HEK293T (cell line): ENCODE measurements at regions not wholly inside any gene's neighbourhood (a gene's known extent, or its start where the extent isn't known, plus 50 kb on each side); places are given as distances from the start of the nearest gene placed in this dataset.

Source experiments
- CTCF ChIA-PET: fragments of 350-600 bp; formaldehyde crosslinking; extraction: SDS; loops from one replicate; lab custom pipeline; 2021; ENCODE audit warnings: antibody characterized with exemption, inconsistent platforms; lab: Yijun Ruan, JAX
- POLR2A ChIA-PET: fragments of 350-600 bp; formaldehyde crosslinking; extraction: SDS; loops from one replicate; lab custom pipeline; 2020; ENCODE audit warnings: antibody characterized with exemption, inconsistent platforms; lab: Yijun Ruan, JAX
- DNase-seq: peaks from one replicate; pipeline ENCODE4 v3.0.0; 2012; ENCODE audit warnings: mixed read lengths; ENCODE audit errors: extremely low spot score
- ARNT ChIP-seq: fragments of 450-650 bp; IDR thresholded peaks from 2 replicates; pipeline ENCODE4 v1.6.1; 2017; ENCODE audit warnings: mild to moderate bottlenecking
- BHLHE40 ChIP-seq: fragments of 450-650 bp; IDR thresholded peaks from 2 replicates; pipeline ENCODE4 v1.6.1; 2016; ENCODE audit warnings: mild to moderate bottlenecking, moderate library complexity, borderline replicate concordance
- CTBP1 ChIP-seq: fragments of 450-650 bp; IDR thresholded peaks from 2 replicates; pipeline ENCODE4 v1.6.1; 2016; ENCODE audit warnings: borderline replicate concordance
- ELF4 ChIP-seq: fragments of 450-650 bp; IDR thresholded peaks from 2 replicates; pipeline ENCODE4 v1.6.1; 2017; ENCODE audit warnings: antibody characterized with exemption
- FOXA1 ChIP-seq: fragments of 450-650 bp; IDR thresholded peaks from 2 replicates; pipeline ENCODE4 v1.6.1; 2016; ENCODE audit warnings: mild to moderate bottlenecking
- FOXK2 ChIP-seq: fragments of 450-650 bp; IDR thresholded peaks from 2 replicates; pipeline ENCODE4 v1.6.1; 2016; ENCODE audit warnings: mild to moderate bottlenecking
- FOXM1 ChIP-seq: fragments of 450-650 bp; IDR thresholded peaks from 2 replicates; pipeline ENCODE4 v1.6.1; 2017; ENCODE audit warnings: mild to moderate bottlenecking, borderline replicate concordance
- HDGF ChIP-seq: fragments of 450-650 bp; IDR thresholded peaks from 2 replicates; pipeline ENCODE4 v1.6.1; 2017; ENCODE audit warnings: antibody characterized with exemption, borderline replicate concordance
- L3MBTL2 ChIP-seq: fragments of 450-650 bp; conservative IDR thresholded peaks from 2 replicates; pipeline ENCODE4 v1.6.1; 2016; ENCODE audit warnings: mild to moderate bottlenecking
- LEF1 ChIP-seq: fragments of 450-650 bp; IDR thresholded peaks from 2 replicates; pipeline ENCODE4 v1.6.1; 2017; ENCODE audit warnings: mild to moderate bottlenecking, borderline replicate concordance
- NFRKB ChIP-seq: fragments of 450-650 bp; IDR thresholded peaks from 2 replicates; pipeline ENCODE4 v1.6.1; 2016; ENCODE audit warnings: mild to moderate bottlenecking, moderate library complexity
- SP1 ChIP-seq: fragments of 450-650 bp; IDR thresholded peaks from 2 replicates; pipeline ENCODE4 v1.6.1; 2017
- SUZ12 ChIP-seq: fragments of 450-650 bp; IDR thresholded peaks from 2 replicates; pipeline ENCODE4 v1.6.1; 2016; ENCODE audit warnings: mild to moderate bottlenecking
- TARDBP ChIP-seq: fragments of 450-650 bp; IDR thresholded peaks from 2 replicates; pipeline ENCODE4 v1.6.1; 2016
- ZNF384 ChIP-seq: fragments of 450-650 bp; IDR thresholded peaks from 2 replicates; pipeline ENCODE4 v1.6.1; 2016
- TF ChIP-seq, protein P1 (sequence below): fragments of 450-650 bp; IDR thresholded peaks from 2 replicates; pipeline ENCODE4 v1.6.1; 2016

DNA sequence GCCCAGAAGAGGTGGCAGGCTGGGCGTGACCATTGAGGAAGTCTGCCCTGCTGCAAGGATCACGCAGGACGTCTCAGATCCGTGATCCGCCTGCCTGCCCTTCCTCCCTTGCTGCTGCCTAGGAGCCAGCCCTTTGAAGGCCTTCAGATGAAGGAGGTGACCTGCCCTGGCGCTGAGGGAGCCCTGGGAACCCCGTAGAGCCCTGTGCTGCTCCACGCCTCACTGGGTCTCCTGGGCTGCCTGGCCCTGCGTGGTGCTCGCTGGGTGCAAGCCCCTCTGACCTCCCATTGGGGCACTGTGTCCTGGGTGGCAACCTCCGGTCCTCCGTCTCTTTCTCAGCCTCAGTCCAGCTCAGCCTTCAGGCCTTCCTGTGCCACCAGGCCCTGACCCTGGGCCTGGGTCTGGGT is 295.3 kb upstream of the IRX4 start:
- ChIA-PET CTCF (no interaction called here), POLR2A (no interaction called here)
- DNase-seq = no peak

DNA sequence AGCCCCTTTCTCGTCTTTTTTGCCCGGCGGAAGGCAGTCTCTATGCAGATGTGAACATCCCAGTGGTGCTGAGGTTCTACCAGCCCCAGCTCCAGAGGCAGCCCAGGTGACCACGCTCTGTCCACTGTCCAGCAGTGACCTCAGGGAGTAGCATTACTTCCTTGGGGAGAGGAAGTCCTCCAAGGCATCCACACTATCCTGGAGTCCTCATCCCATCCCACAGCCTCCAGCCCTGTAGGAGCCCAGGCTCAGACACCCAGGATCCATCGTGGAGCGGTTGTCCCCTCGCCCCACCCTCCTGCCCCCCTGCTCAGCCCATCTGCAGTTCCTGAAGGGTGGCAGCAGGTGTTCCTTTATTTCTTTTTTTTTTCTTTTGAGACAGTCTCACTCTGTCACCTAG is 294.5 kb upstream of the IRX4 start:
- ChIA-PET POLR2A (no interaction called here), CTCF (no interaction called here)
- TF ChIP-seq ELF4 (no peak), LEF1 (no peak), HDGF (no peak)
- no peak for DNase-seq

More for the DNA sequence above, 295.3 kb upstream of the IRX4 start:
- TF ChIP-seq LEF1 = no peak
- TF ChIP-seq SP1 = no peak
- no peak for TF ChIP-seq ELF4
- no peak for TF ChIP-seq SUZ12
- TF ChIP-seq, protein P1, sequence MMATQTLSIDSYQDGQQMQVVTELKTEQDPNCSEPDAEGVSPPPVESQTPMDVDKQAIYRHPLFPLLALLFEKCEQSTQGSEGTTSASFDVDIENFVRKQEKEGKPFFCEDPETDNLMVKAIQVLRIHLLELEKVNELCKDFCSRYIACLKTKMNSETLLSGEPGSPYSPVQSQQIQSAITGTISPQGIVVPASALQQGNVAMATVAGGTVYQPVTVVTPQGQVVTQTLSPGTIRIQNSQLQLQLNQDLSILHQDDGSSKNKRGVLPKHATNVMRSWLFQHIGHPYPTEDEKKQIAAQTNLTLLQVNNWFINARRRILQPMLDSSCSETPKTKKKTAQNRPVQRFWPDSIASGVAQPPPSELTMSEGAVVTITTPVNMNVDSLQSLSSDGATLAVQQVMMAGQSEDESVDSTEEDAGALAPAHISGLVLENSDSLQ = no peak
- TF ChIP-seq FOXA1 = no peak
- TF ChIP-seq L3MBTL2 = no peak
- no peak for TF ChIP-seq BHLHE40
- TF ChIP-seq ZNF384 = no peak
- no peak for TF ChIP-seq HDGF
- no peak for TF ChIP-seq TARDBP
- no peak for TF ChIP-seq NFRKB
- no peak for TF ChIP-seq FOXM1
- no peak for TF ChIP-seq ARNT
- no peak for TF ChIP-seq FOXK2
- TF ChIP-seq CTBP1 = no peak

DNA sequence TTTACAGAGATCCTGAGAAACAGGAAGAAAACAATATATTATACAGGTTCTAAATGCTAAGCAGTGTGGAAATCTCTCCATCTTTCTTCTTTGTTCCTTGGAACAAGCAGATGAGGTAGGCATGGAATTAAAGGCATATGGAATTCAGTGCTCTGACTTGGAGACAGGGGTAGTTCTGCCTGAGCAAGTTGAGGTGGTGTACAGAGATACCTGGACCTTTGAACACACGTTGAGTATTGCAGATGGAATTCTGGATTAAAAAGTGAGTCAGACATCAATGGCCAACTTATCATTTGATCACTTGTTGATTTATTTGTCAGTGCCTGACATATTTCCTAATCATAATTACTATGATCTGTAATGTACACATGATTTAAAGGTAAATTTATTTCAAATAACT is 293.9 kb upstream of the IRX4 start:
- ChIA-PET POLR2A (no interaction called here), CTCF (no interaction called here)
- no peak for DNase-seq
- no peak for TF ChIP-seq LEF1
- TF ChIP-seq SP1 = no peak
- TF ChIP-seq FOXA1 = no peak
- no peak for TF ChIP-seq FOXM1
- TF ChIP-seq BHLHE40 = no peak
- no peak for TF ChIP-seq ZNF384
- TF ChIP-seq SUZ12 = no peak
- TF ChIP-seq NFRKB = no peak
- TF ChIP-seq HDGF = no peak
- no peak for TF ChIP-seq ELF4
- TF ChIP-seq ARNT = no peak
- no peak for TF ChIP-seq TARDBP
- TF ChIP-seq, protein P1 = no peak
- TF ChIP-seq CTBP1 = no peak

DNA sequence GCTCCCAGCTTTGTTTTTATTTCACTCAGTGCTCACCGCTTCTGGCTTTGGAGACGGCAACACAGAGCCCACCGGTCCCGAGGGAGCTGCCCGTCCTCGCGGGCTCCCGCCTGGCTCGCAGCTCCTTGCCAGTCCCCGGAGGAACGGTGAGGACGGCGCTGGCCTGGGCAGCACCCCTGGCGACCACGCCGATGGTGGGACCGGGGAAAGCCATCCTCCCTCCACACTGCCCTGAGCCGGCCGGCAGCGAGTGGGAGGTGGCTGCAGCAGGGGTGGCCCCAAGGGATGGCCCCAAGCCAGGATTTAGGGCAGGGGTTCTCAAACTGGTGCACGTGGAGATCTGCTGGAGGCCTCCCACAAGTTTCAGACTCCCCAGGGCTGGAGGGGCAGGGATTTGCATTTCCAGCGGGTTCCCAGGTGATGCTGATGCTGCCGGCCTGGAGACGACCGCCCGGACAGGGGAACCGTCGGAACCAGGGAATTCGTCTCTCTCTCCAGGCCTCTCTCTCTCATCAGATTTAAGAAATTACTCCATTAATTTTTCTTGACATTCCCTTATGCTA is 293.2 kb upstream of the IRX4 start:
- CTCF ChIA-PET = no interaction called here
- no peak for DNase-seq
- TF ChIP-seq ZNF384 (no peak), LEF1 (no peak), FOXA1 (no peak), TARDBP (no peak), ELF4 (no peak), FOXK2 (no peak), NFRKB (no peak)
- POLR2A ChIA-PET = no interaction called here

DNA sequence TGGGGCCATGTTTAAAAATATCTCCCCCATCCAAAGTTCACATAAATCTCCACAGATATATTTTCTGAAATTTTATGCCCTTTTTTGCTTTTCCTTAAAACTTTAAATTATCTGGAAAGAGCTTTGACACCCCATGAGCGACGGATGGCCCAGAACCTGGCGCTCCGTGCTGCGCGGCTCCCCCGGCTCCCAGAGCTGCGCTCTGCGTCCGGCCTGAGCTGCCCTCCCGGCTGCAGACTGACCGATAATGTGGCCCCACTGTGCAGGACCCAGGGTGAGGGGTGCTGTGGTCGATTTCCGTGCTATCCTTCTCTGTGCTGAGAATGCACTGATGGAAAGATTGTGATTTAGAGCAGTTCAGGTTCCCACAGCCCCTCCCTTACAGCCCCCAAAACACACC is 292.3 kb upstream of the IRX4 start:
- no peak for DNase-seq
- no peak for TF ChIP-seq LEF1
- TF ChIP-seq FOXK2 = no peak
- TF ChIP-seq ZNF384 = no peak
- TF ChIP-seq ARNT = no peak
- TF ChIP-seq SP1 = no peak
- CTCF ChIA-PET = no interaction called here
- POLR2A ChIA-PET = no interaction called here

DNA sequence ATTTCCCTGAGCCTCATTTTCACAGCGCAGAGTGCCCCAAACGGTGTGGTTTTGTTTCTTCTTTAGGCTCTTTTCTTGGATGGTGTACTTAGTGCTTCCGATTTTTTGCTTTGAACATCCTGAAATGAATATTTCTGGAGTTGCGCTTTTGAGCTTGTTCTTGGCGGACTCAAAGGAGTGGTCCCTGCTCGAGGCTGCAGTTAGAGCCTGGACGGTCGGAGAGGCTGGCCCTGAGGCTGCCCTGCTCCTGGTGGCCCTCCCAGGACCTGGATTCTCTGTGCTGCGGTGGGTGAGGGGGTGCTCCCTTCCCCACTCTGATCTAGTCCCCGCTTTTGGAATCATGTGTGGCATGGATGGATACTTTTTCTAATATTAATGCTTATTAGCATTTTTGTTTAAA is 291.8 kb upstream of the IRX4 start:
- no peak for DNase-seq
- ChIA-PET POLR2A (no interaction called here), CTCF (no interaction called here)
- no peak for TF ChIP-seq ZNF384
- no peak for TF ChIP-seq HDGF
- TF ChIP-seq NFRKB = no peak
- no peak for TF ChIP-seq L3MBTL2
- TF ChIP-seq ARNT = no peak
- TF ChIP-seq FOXA1 = no peak

DNA sequence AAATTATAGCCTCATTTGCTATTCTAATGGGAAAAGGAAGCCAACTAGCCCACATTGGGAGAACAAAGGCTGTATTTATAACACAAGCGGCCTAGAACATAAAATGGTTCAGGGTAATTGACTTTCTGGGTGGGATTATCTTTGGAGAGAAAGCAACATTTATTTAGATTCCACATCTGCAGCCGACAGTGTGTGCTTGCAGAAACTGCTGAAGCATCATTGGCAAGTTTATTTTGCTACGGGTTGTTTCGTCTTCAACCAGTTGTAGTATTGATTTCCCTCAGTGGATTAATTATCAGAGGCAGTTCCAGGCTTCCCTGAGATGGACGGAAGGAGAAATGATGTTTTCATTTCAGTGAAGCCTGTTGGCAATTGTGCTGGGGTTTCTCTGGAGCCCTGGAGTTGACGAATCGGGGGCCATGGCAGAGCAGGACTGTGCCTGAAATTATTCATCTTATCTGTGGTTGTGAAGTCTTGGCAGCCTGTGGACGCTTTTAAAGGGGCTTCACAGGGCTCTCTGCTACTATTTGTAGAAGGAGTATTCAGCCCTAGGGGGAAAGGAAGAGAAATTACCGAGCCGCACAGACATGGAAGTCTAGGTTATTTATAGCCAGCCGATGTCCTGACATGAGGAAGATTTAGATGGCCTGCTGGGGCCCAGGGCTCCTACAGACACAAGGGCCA is 290.6 kb upstream of the IRX4 start:
- DNase-seq = no peak
- ChIA-PET CTCF (no interaction called here), POLR2A (no interaction called here)
- TF ChIP-seq HDGF (no peak), FOXM1 (no peak), L3MBTL2 (no peak), LEF1 (no peak), ARNT (no peak), SP1 (no peak), NFRKB (no peak), SUZ12 (no peak), FOXK2 (no peak), FOXA1 (no peak), TARDBP (no peak), BHLHE40 (no peak), ZNF384 (no peak), ELF4 (no peak), CTBP1 (no peak)
- TF ChIP-seq, protein P1 = no peak
